ENCODE measurements at regions not wholly inside any gene's neighbourhood (a gene's known extent, or its start where the extent isn't known, plus 50 kb on each side); places are given as distances from the start of the nearest gene placed in this dataset.

DNA sequence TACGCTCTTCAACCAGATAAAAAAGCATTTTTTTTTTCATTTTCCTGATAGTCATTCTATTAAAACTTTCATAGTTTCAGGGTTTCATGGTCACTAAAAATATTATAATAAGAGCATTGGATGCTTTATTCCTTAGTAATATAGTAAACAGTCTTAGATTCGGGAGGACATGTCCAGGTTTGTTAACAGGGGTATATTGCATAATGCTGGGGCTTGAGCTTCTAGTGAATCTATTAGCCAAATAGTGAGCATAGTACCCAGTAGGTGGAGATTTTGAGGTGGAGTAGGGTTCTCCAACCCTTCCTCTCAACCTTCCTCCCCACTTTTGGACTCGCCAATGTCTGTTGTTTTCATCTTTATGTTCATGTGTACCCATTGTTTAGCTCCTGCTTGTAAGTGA, 277.4 kb upstream of the RGS6 start:
- Histone ChIP-seq H3F3A (ENCODE audit: insufficient read depth, low read length) (no peaks in the 10 kb centered on the region), H4K20me1 (ENCODE audit: insufficient read depth, low read length) (no peaks in the 10 kb centered on the region), H3K4me2 (ENCODE audit: low read length) (no peak overlapping the region), H3K79me2 (ENCODE audit: insufficient read depth, low read length) (no peaks in the 10 kb centered on the region), H3K4me1 (ENCODE audit: insufficient read depth, low read length, severe bottlenecking) (no peaks in the 10 kb centered on the region), H3K36me3 (ENCODE audit: insufficient read depth, low read length) (peaks cover 23% of the 10 kb centered on the region; the same call in 1 of the 2 replicates), H3K4me3 (ENCODE audit: low read depth, low read length, poor library complexity, severe bottlenecking) (no peak overlapping the region), H3K9me3 (ENCODE audit: low read length) (peaks cover 3% of the 10 kb centered on the region; the same call in 1 of the 2 replicates), H3K9me2 (ENCODE audit: low read depth, low read length) (no peaks in the 10 kb centered on the region), H3K27me3 (ENCODE audit: insufficient read depth, low read length) (no peaks in the 10 kb centered on the region), H3K27ac (ENCODE audit: low read depth, low read length, poor library complexity, severe bottlenecking) (no peak overlapping the region), H3K9ac (ENCODE audit: low read length) (no peak overlapping the region), H2AFZ (ENCODE audit: low read length) (no peak overlapping the region)
- no peak for TF ChIP-seq EZH2 (IDR thresholded peaks at IDR 0.05; ENCODE audit: borderline replicate concordance, low read length)
- TF ChIP-seq, protein P1, sequence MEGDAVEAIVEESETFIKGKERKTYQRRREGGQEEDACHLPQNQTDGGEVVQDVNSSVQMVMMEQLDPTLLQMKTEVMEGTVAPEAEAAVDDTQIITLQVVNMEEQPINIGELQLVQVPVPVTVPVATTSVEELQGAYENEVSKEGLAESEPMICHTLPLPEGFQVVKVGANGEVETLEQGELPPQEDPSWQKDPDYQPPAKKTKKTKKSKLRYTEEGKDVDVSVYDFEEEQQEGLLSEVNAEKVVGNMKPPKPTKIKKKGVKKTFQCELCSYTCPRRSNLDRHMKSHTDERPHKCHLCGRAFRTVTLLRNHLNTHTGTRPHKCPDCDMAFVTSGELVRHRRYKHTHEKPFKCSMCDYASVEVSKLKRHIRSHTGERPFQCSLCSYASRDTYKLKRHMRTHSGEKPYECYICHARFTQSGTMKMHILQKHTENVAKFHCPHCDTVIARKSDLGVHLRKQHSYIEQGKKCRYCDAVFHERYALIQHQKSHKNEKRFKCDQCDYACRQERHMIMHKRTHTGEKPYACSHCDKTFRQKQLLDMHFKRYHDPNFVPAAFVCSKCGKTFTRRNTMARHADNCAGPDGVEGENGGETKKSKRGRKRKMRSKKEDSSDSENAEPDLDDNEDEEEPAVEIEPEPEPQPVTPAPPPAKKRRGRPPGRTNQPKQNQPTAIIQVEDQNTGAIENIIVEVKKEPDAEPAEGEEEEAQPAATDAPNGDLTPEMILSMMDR (IDR thresholded peaks at IDR 0.05; ENCODE audit: low read length) = no peak

DNA sequence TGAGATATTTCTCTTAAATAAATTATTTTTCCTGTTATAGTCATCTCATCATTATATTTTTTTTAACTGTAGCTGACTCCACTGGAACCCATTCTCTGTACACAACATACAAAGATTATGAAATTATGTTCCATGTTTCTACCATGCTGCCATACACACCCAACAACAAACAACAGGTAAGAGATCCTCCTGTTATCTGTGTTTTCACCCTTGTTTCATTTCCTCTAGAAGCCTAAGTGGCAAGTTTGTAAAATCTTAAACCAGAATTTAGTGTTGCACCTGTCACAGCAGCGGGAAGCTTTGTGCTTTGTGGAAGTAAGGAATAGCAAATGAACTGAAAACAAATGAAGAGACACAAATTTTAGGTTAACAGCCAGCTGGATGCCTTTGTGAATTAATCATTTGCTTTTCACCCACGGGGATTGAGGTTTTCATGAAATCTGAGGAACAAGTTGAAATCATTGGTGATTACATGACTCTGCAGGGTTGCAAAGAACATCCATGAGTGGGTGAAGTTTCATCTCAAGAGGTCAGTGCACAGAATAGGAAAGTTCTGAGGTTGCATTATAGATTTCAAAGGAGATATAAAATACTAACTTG, 273.9 kb upstream of the RGS6 start:
- Histone ChIP-seq H3K36me3 (ENCODE audit: insufficient read depth, low read length) (0 out of 2 replicates have a peak, but pooled peaks cover under 1% of the 10 kb centered on the region), H3K9ac (ENCODE audit: low read length) (no peak overlapping the region), H3K4me3 (ENCODE audit: low read depth, low read length, poor library complexity, severe bottlenecking) (no peak overlapping the region), H3K9me3 (ENCODE audit: low read length) (no peaks in the 10 kb centered on the region), H3K79me2 (ENCODE audit: insufficient read depth, low read length) (no peaks in the 10 kb centered on the region), H3K9me2 (ENCODE audit: low read depth, low read length) (no peaks in the 10 kb centered on the region), H3K4me2 (ENCODE audit: low read length) (no peak overlapping the region), H2AFZ (ENCODE audit: low read length) (no peak overlapping the region), H3F3A (ENCODE audit: insufficient read depth, low read length) (no peaks in the 10 kb centered on the region), H3K27ac (ENCODE audit: low read depth, low read length, poor library complexity, severe bottlenecking) (no peak overlapping the region), H4K20me1 (ENCODE audit: insufficient read depth, low read length) (no peaks in the 10 kb centered on the region), H3K27me3 (ENCODE audit: insufficient read depth, low read length) (no peaks in the 10 kb centered on the region), H3K4me1 (ENCODE audit: insufficient read depth, low read length, severe bottlenecking) (no peaks in the 10 kb centered on the region)
- TF ChIP-seq EZH2 (IDR thresholded peaks at IDR 0.05; ENCODE audit: borderline replicate concordance, low read length) = no peak
- TF ChIP-seq, protein P1 (IDR thresholded peaks at IDR 0.05; ENCODE audit: low read length) = no peak

DNA sequence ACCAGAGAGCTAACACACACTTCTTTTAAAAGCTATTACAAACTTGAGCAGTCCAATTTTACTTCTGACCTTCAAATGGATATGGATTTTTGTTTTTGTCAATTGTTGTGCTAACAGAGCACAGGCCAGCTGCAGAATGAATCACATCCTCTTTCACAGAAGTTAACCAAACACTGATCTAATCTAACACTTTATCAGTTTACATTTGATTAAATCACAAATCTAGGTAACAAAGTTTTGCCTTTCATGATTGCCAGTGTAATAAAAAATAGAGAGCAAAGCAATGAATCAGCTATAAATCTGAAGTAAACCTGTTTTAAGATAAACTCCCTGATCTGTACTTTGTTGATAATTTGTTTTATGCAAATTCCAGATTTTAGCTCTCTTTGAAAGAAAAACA, 273.1 kb upstream of the RGS6 start:
- Histone ChIP-seq H3K27me3 (ENCODE audit: insufficient read depth, low read length) (no peaks in the 10 kb centered on the region), H2AFZ (ENCODE audit: low read length) (no peak overlapping the region), H4K20me1 (ENCODE audit: insufficient read depth, low read length) (no peaks in the 10 kb centered on the region), H3F3A (ENCODE audit: insufficient read depth, low read length) (no peaks in the 10 kb centered on the region), H3K27ac (ENCODE audit: low read depth, low read length, poor library complexity, severe bottlenecking) (no peak overlapping the region), H3K4me3 (ENCODE audit: low read depth, low read length, poor library complexity, severe bottlenecking) (no peak overlapping the region), H3K4me1 (ENCODE audit: insufficient read depth, low read length, severe bottlenecking) (no peaks in the 10 kb centered on the region), H3K36me3 (ENCODE audit: insufficient read depth, low read length) (no peaks in the 10 kb centered on the region), H3K79me2 (ENCODE audit: insufficient read depth, low read length) (no peaks in the 10 kb centered on the region), H3K9me2 (ENCODE audit: low read depth, low read length) (no peaks in the 10 kb centered on the region), H3K9ac (ENCODE audit: low read length) (no peak overlapping the region), H3K9me3 (ENCODE audit: low read length) (no peaks in the 10 kb centered on the region), H3K4me2 (ENCODE audit: low read length) (no peak overlapping the region)
- TF ChIP-seq EZH2 (IDR thresholded peaks at IDR 0.05; ENCODE audit: borderline replicate concordance, low read length) = no peak
- TF ChIP-seq, protein P1 (IDR thresholded peaks at IDR 0.05; ENCODE audit: low read length) = no peak

All from OCI-LY1 (cell line).